Tibial nerve (tissue), 4 donors: ENCODE measurements at regions not wholly inside any gene's neighbourhood (a gene's known extent, or its start where the extent isn't known, plus 50 kb on each side); places are given as distances from the start of the nearest gene placed in this dataset.

Source experiments
- DNase-seq, 2 donors: peaks; one replicate each; pipeline ENCODE4 v3.0.0-alpha.2; 2019; ENCODE audit warnings: low spot score in 2 of 2
- H3K27ac ChIP-seq, 4 donors: fragments of 200-600 bp; sonication (generic) in 3 of 4; one replicate each; pipeline ENCODE4 v1.5.1; 2017 to 2019; ENCODE audit warnings: mild to moderate bottlenecking in 1 of 4
- H3K27me3 ChIP-seq, 2 donors: fragments of 200-600 bp; sonication (generic) in 1 of 2; one replicate each; pipeline versions ENCODE4 v1.5.1 to v1.6.0; 2017 to 2019
- H3K36me3 ChIP-seq, 3 donors: fragments of 200-600 bp; sonication (generic); one replicate each; pipeline ENCODE4 v1.5.1; 2018 to 2019
- H3K4me1 ChIP-seq, 4 donors: fragments of 200-600 bp; sonication (generic) in 3 of 4; one replicate each; pipeline ENCODE4 v1.5.1; 2017 to 2019
- H3K4me3 ChIP-seq, 4 donors: fragments of 200-600 bp; sonication (generic) in 3 of 4; one replicate each; pipeline ENCODE4 v1.5.1; 2017 to 2019; ENCODE audit warnings: mild to moderate bottlenecking in 1 of 4, moderate library complexity in 1 of 4
- H3K9me3 ChIP-seq, 4 donors: fragments of 200-600 bp; sonication (generic) in 3 of 4; one replicate each; pipeline ENCODE4 v1.5.1; 2017 to 2019
- CTCF ChIP-seq, 5 experiments: fragments of 200-600 bp in 3 of 5; fragments of 450-650 bp in 2 of 5; sonication (generic) in 3 of 5; IDR thresholded peaks; one replicate each; pipeline ENCODE4 v1.5.1; 2016 to 2019; ENCODE audit warnings: antibody characterized with exemption in 5 of 5, mild to moderate bottlenecking in 3 of 5, moderate library complexity in 2 of 5
- EP300 ChIP-seq, 2 donors: sonication (generic); formaldehyde crosslinking; IDR thresholded peaks; one replicate each; pipeline ENCODE4 v1.6.1; 2017; ENCODE audit warnings: antibody characterized with exemption in 2 of 2, mild to moderate bottlenecking in 1 of 2
- POLR2A ChIP-seq, 2 donors: fragments of 450-650 bp; IDR thresholded peaks; one replicate each; pipeline ENCODE4 v1.6.1; 2017; ENCODE audit warnings: antibody characterized with exemption in 2 of 2, mild to moderate bottlenecking in 2 of 2, moderate library complexity in 2 of 2
- WGBS, 2 donors: methylation state at CpG; one replicate each; pipeline ENCODE4 v1.1.5; 2018; 5-methylcytosine and 5-hydroxymethylcytosine counted together

- Histone ChIP-seq H3K36me3 (no peaks in the 10 kb centered on the region), H3K9me3 (no peaks in the 10 kb centered on the region), H3K4me1 (no peaks in the 10 kb centered on the region), H3K27ac (no peak overlapping the region), H3K4me3 (no peak overlapping the region), H3K27me3 (no peaks in the 10 kb centered on the region)
- WGBS, 2 donors, result 79 to 91% methylated on average over 1 of the region's 1 CpG
- TF ChIP-seq POLR2A (IDR thresholded peaks at IDR 0.05) (no peak), CTCF (IDR thresholded peaks at IDR 0.05) (no peak), EP300 (IDR thresholded peaks at IDR 0.05) (no peak)
- no peak for DNase-seq
These were observed 1060.3 kb downstream of the DSC3 start for GRCh38 chr18:29982218-29982617.

GRCh38 chr18:29979881-29980280 is 1062.7 kb downstream of the DSC3 start:
- 93 to 100% methylated on average over 1 of the region's 1 CpG for WGBS, 2 donors
- H3K36me3 ChIP-seq, result no peaks in the 10 kb centered on the region
- no peak overlapping the region for H3K4me3 ChIP-seq
- no peak overlapping the region for H3K27ac ChIP-seq
- no peaks in the 10 kb centered on the region for H3K4me1 ChIP-seq
- TF ChIP-seq CTCF (IDR thresholded peaks at IDR 0.05), result no peak
- TF ChIP-seq EP300 (IDR thresholded peaks at IDR 0.05), result no peak
- no peaks in the 10 kb centered on the region for H3K9me3 ChIP-seq
- no peak for DNase-seq
- H3K27me3 ChIP-seq, result no peaks in the 10 kb centered on the region

GRCh38 chr18:29969876-29970275 is 1072.7 kb downstream of the DSC3 start:
- Histone ChIP-seq H3K27me3 (no peaks in the 10 kb centered on the region), H3K9me3 (no peaks in the 10 kb centered on the region), H3K36me3 (no peaks in the 10 kb centered on the region), H3K27ac (no peak overlapping the region), H3K4me3 (no peak overlapping the region), H3K4me1 (no peaks in the 10 kb centered on the region)
- no peak for DNase-seq
- TF ChIP-seq POLR2A (IDR thresholded peaks at IDR 0.05) (no peak), EP300 (IDR thresholded peaks at IDR 0.05) (no peak), CTCF (IDR thresholded peaks at IDR 0.05) (no peak)

GRCh38 chr18:29962579-29962978 is 1080.0 kb downstream of the DSC3 start:
- Histone ChIP-seq H3K9me3 (no peaks in the 10 kb centered on the region), H3K27me3 (no peaks in the 10 kb centered on the region), H3K36me3 (no peaks in the 10 kb centered on the region), H3K27ac (no peak overlapping the region), H3K4me3 (no peak overlapping the region), H3K4me1 (no peaks in the 10 kb centered on the region)
- no peak for DNase-seq
- 67 to 73% methylated on average over 3 of the region's 3 CpGs for WGBS, 2 donors
- TF ChIP-seq POLR2A (IDR thresholded peaks at IDR 0.05), result no peak
- no peak for TF ChIP-seq CTCF (IDR thresholded peaks at IDR 0.05)
- TF ChIP-seq EP300 (IDR thresholded peaks at IDR 0.05), result no peak

- Histone ChIP-seq H3K4me3 (no peak overlapping the region), H3K36me3 (no peaks in the 10 kb centered on the region), H3K9me3 (no peaks in the 10 kb centered on the region), H3K27ac (no peak overlapping the region), H3K27me3 (no peaks in the 10 kb centered on the region), H3K4me1 (no peaks in the 10 kb centered on the region)
- TF ChIP-seq POLR2A (IDR thresholded peaks at IDR 0.05), result no peak
- no peak for TF ChIP-seq EP300 (IDR thresholded peaks at IDR 0.05)
- TF ChIP-seq CTCF (IDR thresholded peaks at IDR 0.05), result no peak
- DNase-seq, result no peak
These were observed 1082.0 kb downstream of the DSC3 start for GRCh38 chr18:29960539-29960938.
